ENCODE measurements at regions not wholly inside any gene's neighbourhood (a gene's known extent, or its start where the extent isn't known, plus 50 kb on each side); places are given as distances from the start of the nearest gene placed in this dataset.

- DNase-seq, result no peak
- intact Hi-C loops (cut with DNase I), result no loop called here
- ATAC-seq (ENCODE audit: poor library complexity), result no peak
Measured at GRCh38 chr5:155104441-155104840, 90.9 kb downstream of the KIF4B start.

GRCh38 chr5:155106221-155106620 lies 92.7 kb downstream of the KIF4B start:
- DNase-seq (no peak), ATAC-seq (ENCODE audit: poor library complexity) (no peak)
- intact Hi-C loops (cut with DNase I), result no loop called here

GRCh38 chr5:155113888-155114287 lies 100.3 kb downstream of the KIF4B start:
- intact Hi-C loops (cut with DNase I), result no loop called here
- ATAC-seq (ENCODE audit: poor library complexity) (no peak), DNase-seq (no peak)

GRCh38 chr5:155114655-155115054 lies 101.1 kb downstream of the KIF4B start:
- ATAC-seq (ENCODE audit: poor library complexity) (no peak), DNase-seq (no peak)
- intact Hi-C loops (cut with DNase I), result no loop called here

- intact Hi-C loops (cut with DNase I), result no loop called here
- no peak for ATAC-seq (ENCODE audit: poor library complexity)
- DNase-seq, result no peak
Measured at GRCh38 chr5:155116456-155117251, 103.1 kb downstream of the KIF4B start.

- intact Hi-C loops (cut with DNase I), result no loop called here
- DNase-seq (no peak), ATAC-seq (ENCODE audit: poor library complexity) (no peak)
Measured at GRCh38 chr5:155125551-155126095, 112.1 kb downstream of the KIF4B start.

GRCh38 chr5:155126573-155126972 lies 113.0 kb downstream of the KIF4B start:
- no peak for DNase-seq
- no peak for ATAC-seq (ENCODE audit: poor library complexity)
- intact Hi-C loops (cut with DNase I), result no loop called here

GRCh38 chr5:155127552-155127951 lies 114.0 kb downstream of the KIF4B start:
- intact Hi-C loops (cut with DNase I), result no loop called here
- no peak for DNase-seq

GRCh38 chr5:155128786-155129512 lies 115.4 kb downstream of the KIF4B start:
- intact Hi-C loops (cut with DNase I), result no loop called here
- ATAC-seq (ENCODE audit: poor library complexity), result no peak
- DNase-seq, result no peak

More at GRCh38 chr5:155127552-155127951, 114.0 kb downstream of the KIF4B start:
- no peak for ATAC-seq (ENCODE audit: poor library complexity)

GRCh38 chr5:155129513-155129880 lies 115.9 kb downstream of the KIF4B start:
- ATAC-seq (ENCODE audit: poor library complexity) (no peak), DNase-seq (no peak)
- intact Hi-C loops (cut with DNase I), result no loop called here

- intact Hi-C loops (cut with DNase I), result loop anchor here (10.0 kb wide), 1 partner anchor 159 kb away; no protein-coding TSS in a partner anchor
- DNase-seq (no peak), ATAC-seq (ENCODE audit: poor library complexity) (no peak)
Measured at GRCh38 chr5:155134130-155134529, 120.6 kb downstream of the KIF4B start.

- ATAC-seq (ENCODE audit: poor library complexity) (peak; percentile 74), DNase-seq (no peak)
- intact Hi-C loops (cut with DNase I), result loop anchor here (5.0 to 10.0 kb wide), 2 partner anchors 162 to 346 kb away; no protein-coding TSS in a partner anchor
Measured at GRCh38 chr5:155136216-155136850, 122.8 kb downstream of the KIF4B start.

GRCh38 chr5:155137683-155138082 lies 124.1 kb downstream of the KIF4B start:
- intact Hi-C loops (cut with DNase I), result loop anchor here (5.0 to 10.0 kb wide), 2 partner anchors 163 to 345 kb away; no protein-coding TSS in a partner anchor
- DNase-seq, result no peak
- no peak for ATAC-seq (ENCODE audit: poor library complexity)

- ATAC-seq (ENCODE audit: poor library complexity) (no peak), DNase-seq (no peak)
- intact Hi-C loops (cut with DNase I), result loop anchor here (10.0 kb wide), 1 partner anchor 584 kb away; no protein-coding TSS in a partner anchor
Measured at GRCh38 chr5:155140646-155141045, 127.1 kb downstream of the KIF4B start.

- no peak for DNase-seq
- intact Hi-C loops (cut with DNase I), result loop anchor here (10.0 kb wide), 1 partner anchor 580 kb away; no protein-coding TSS in a partner anchor
- no peak for ATAC-seq (ENCODE audit: poor library complexity)
Measured at GRCh38 chr5:155144956-155145355, 131.4 kb downstream of the KIF4B start.

- ATAC-seq (ENCODE audit: poor library complexity) (no peak), DNase-seq (no peak)
- intact Hi-C loops (cut with DNase I), result loop anchor here (10.0 kb wide), 1 partner anchor 578 kb away; no protein-coding TSS in a partner anchor
Measured at GRCh38 chr5:155147222-155147621, 133.7 kb downstream of the KIF4B start.

GRCh38 chr5:155148694-155149093 lies 135.1 kb downstream of the KIF4B start:
- intact Hi-C loops (cut with DNase I), result loop anchor here (10.0 kb wide), 1 partner anchor 576 kb away; no protein-coding TSS in a partner anchor
- peak; percentile 82 for ATAC-seq (ENCODE audit: poor library complexity)
- DNase-seq, result no peak

- DNase-seq (no peak), ATAC-seq (ENCODE audit: poor library complexity) (no peak)
- intact Hi-C loops (cut with DNase I), result no loop called here
Measured at GRCh38 chr5:155150012-155150411, 136.5 kb downstream of the KIF4B start.

GRCh38 chr5:155154973-155155372 lies 141.4 kb downstream of the KIF4B start:
- DNase-seq (no peak), ATAC-seq (ENCODE audit: poor library complexity) (peak; percentile 55)
- intact Hi-C loops (cut with DNase I), result no loop called here
